OCI-LY3 (cell line): ENCODE measurements at regions not wholly inside any gene's neighbourhood (a gene's known extent, or its start where the extent isn't known, plus 50 kb on each side); places are given as distances from the start of the nearest gene placed in this dataset.

Experiments
- H2AFZ ChIP-seq: fragments of 200-600, 300-600 bp; shearing (Covaris generic); 2 replicates; pipeline ENCODE4 v1.6.0; 2014; ENCODE audit warnings: antibody characterized with exemption, low read depth, low read length
- H3K27ac ChIP-seq: fragments of 200-600, 300-600 bp; sonication (generic); 2 replicates; pipeline ENCODE4 v1.5.1; 2014; ENCODE audit warnings: mild to moderate bottlenecking, low read length, moderate library complexity, mixed read lengths
- H3K27me3 ChIP-seq: fragments of 200-600, 300-600 bp; sonication (generic); 2 replicates; pipeline ENCODE4 v1.6.1; 2014; ENCODE audit warnings: low read depth, low read length, mixed read lengths
- H3K36me3 ChIP-seq: fragments of 200-600, 300-600 bp; sonication (generic); replicated peaks from 2 replicates; pipeline ENCODE3; 2014; ENCODE audit warnings: low read depth, low read length, mixed read lengths
- H3K4me1 ChIP-seq: fragments of 300-600, 200-600 bp; sonication (generic); 2 replicates; pipeline ENCODE4 v1.6.1; 2014; ENCODE audit warnings: low read length, mixed read lengths
- H3K4me2 ChIP-seq: fragments of 200-600, 300-600 bp; sonication (generic); 2 replicates; pipeline ENCODE4 v1.6.1; 2014; ENCODE audit warnings: low read length, mixed read lengths
- H3K4me3 ChIP-seq: fragments of 300-600, 200-600 bp; sonication (generic); 2 replicates; pipeline ENCODE4 v1.5.1; 2014; ENCODE audit warnings: antibody characterized with exemption, mild to moderate bottlenecking, low read length, moderate library complexity
- H3K79me2 ChIP-seq: fragments of 300-600, 200-600 bp; shearing (Covaris generic); 2 replicates; pipeline ENCODE4 v1.6.1; 2014; ENCODE audit warnings: mild to moderate bottlenecking, low read length, mixed read lengths
- H3K9ac ChIP-seq: fragments of 300-600, 200-600 bp; shearing (Covaris generic); 2 replicates; pipeline ENCODE4 v1.6.0; 2014; ENCODE audit warnings: mild to moderate bottlenecking, low read length, moderate library complexity
- H3K9me3 ChIP-seq: fragments of 200-600, 300-600 bp; shearing (Covaris generic); 2 replicates; pipeline ENCODE4 v1.6.1; 2014; ENCODE audit warnings: low read length, mixed read lengths; ENCODE audit not compliant: insufficient read depth
- H4K20me1 ChIP-seq: fragments of 200-600, 300-600 bp; sonication (generic); 2 replicates; pipeline ENCODE4 v1.6.1; 2016; ENCODE audit warnings: low read length, mixed read lengths; ENCODE audit not compliant: insufficient read depth
- CTCF ChIP-seq: fragments of 200-600, 300-600 bp; sonication (generic); IDR thresholded peaks from 2 replicates; pipeline ENCODE4 v1.5.1; 2014; ENCODE audit warnings: antibody characterized with exemption, low read length, low read depth
- EZH2phosphoT487 ChIP-seq: fragments of 200-600 bp; shearing (Covaris generic); IDR thresholded peaks from 2 replicates; pipeline ENCODE4 v1.6.1; 2018; ENCODE audit warnings: antibody characterized with exemption, mixed run types, low read depth

GRCh38 chr22:35008213-35008612 is 57.7 kb upstream of the ISX start:
- Histone ChIP-seq H2AFZ (no peak overlapping the region), H3K79me2 (no peaks in the 10 kb centered on the region), H3K9me3 (no peaks in the 10 kb centered on the region), H3K9ac (no peak overlapping the region), H3K4me1 (peaks cover 12% of the 10 kb centered on the region), H3K27ac (no peak overlapping the region), H3K4me2 (peak overlapping the region; percentile 57), H4K20me1 (no peaks in the 10 kb centered on the region), H3K27me3 (peaks cover 6% of the 10 kb centered on the region; the same call in 1 of the 2 replicates), H3K4me3 (peak overlapping the region; percentile 37; the same call in 1 of the 2 replicates), H3K36me3 (no peaks in the 10 kb centered on the region)
- no peak for TF ChIP-seq CTCF
- TF ChIP-seq EZH2phosphoT487, result no peak

- no peaks in the 10 kb centered on the region for H4K20me1 ChIP-seq
- H3K27ac ChIP-seq, result no peak overlapping the region
- TF ChIP-seq CTCF, result no peak
- no peaks in the 10 kb centered on the region for H3K36me3 ChIP-seq
- H3K4me2 ChIP-seq, result no peak overlapping the region
- no peaks in the 10 kb centered on the region for H3K79me2 ChIP-seq
- H3K9ac ChIP-seq, result no peak overlapping the region
- H2AFZ ChIP-seq, result no peak overlapping the region
- H3K4me3 ChIP-seq, result no peak overlapping the region
- no peaks in the 10 kb centered on the region for H3K9me3 ChIP-seq
- 0 out of 2 replicates have a peak, but pooled peaks cover under 1% of the 10 kb centered on the region for H3K27me3 ChIP-seq
- peaks cover 12% of the 10 kb centered on the region for H3K4me1 ChIP-seq
These were observed 55.4 kb upstream of the ISX start for GRCh38 chr22:35010543-35010942.

- no peak for TF ChIP-seq CTCF
- TF ChIP-seq EZH2phosphoT487, result no peak
- Histone ChIP-seq H4K20me1 (no peaks in the 10 kb centered on the region), H3K9me3 (no peaks in the 10 kb centered on the region), H3K4me2 (no peak overlapping the region), H2AFZ (no peak overlapping the region), H3K4me1 (no peaks in the 10 kb centered on the region), H3K27ac (no peak overlapping the region), H3K36me3 (no peaks in the 10 kb centered on the region), H3K9ac (no peak overlapping the region), H3K79me2 (no peaks in the 10 kb centered on the region), H3K27me3 (peaks cover 11% of the 10 kb centered on the region), H3K4me3 (no peak overlapping the region)
These were observed 51.1 kb upstream of the ISX start for GRCh38 chr22:35014812-35015211.
